ENCODE measurements at regions not wholly inside any gene's neighbourhood (a gene's known extent, or its start where the extent isn't known, plus 50 kb on each side); places are given as distances from the start of the nearest gene placed in this dataset.

DNA sequence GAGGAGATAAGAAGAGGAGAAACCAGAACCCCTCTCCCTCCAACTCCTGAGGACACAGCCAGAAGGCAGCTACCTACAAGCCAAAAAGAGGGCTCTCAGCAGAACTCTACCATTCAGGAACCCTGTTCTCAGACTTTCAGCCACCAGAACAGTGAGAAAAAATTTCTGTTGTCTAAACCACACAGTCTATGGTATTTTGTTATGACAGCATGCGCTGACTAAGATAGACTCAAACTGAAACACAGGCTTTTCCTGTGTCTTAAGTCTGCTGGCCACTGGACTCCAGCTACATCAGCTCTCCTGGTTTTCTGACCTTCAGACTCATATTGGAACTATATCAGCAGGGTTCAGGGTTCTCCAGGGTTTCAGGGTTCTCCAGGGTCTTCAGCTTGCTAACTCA is 126.5 kb upstream of the TNFSF4 start (continued):
- peak; percentile 31; the same call in 1 of the 2 replicates for TF ChIP-seq CBX5 (IDR thresholded peaks at IDR 0.05; ENCODE audit: low read depth)
- TF ChIP-seq TCF12 (IDR thresholded peaks at IDR 0.05; ENCODE audit: low read depth, low read length), result peak; percentile 43; the same call in 1 of the 2 replicates
- TF ChIP-seq CREB1 (IDR thresholded peaks at IDR 0.05; ENCODE audit: low read depth), result 0 out of 2 replicates have a peak, but pooled peaks have one; percentile 34
- TF ChIP-seq POU2F2 (IDR thresholded peaks at IDR 0.05; ENCODE audit: borderline replicate concordance, low read depth, low read length), result 0 out of 3 replicates have a peak, but pooled peaks have one; percentile 34
- TF ChIP-seq RUNX3 (IDR thresholded peaks at IDR 0.05; ENCODE audit: low read length), result peak; percentile 95
- no peak for TF ChIP-seq SMC3 (IDR thresholded peaks at IDR 0.05; ENCODE audit: borderline replicate concordance, low read length)
- TF ChIP-seq, protein P1, sequence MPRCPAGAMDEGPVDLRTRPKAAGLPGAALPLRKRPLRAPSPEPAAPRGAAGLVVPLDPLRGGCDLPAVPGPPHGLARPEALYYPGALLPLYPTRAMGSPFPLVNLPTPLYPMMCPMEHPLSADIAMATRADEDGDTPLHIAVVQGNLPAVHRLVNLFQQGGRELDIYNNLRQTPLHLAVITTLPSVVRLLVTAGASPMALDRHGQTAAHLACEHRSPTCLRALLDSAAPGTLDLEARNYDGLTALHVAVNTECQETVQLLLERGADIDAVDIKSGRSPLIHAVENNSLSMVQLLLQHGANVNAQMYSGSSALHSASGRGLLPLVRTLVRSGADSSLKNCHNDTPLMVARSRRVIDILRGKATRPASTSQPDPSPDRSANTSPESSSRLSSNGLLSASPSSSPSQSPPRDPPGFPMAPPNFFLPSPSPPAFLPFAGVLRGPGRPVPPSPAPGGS (IDR thresholded peaks at IDR 0.05; ENCODE audit: borderline replicate concordance, insufficient read depth, low read depth, low read length, poor library complexity, severe bottlenecking), result peak; percentile 54
- TF ChIP-seq BCL11A (IDR thresholded peaks at IDR 0.05; ENCODE audit: low read depth, low read length), result peak; percentile 85
- TF ChIP-seq MTA3 (IDR thresholded peaks at IDR 0.05; ENCODE audit: borderline replicate concordance, low read length), result 0 out of 2 replicates have a peak, but pooled peaks have one; percentile 58
- TF ChIP-seq TCF3 (IDR thresholded peaks at IDR 0.05; ENCODE audit: borderline replicate concordance, insufficient read depth, low read depth, low read length), result 0 out of 2 replicates have a peak, but pooled peaks have one; percentile 14
- 0 out of 2 replicates have a peak, but pooled peaks have one; percentile 25 for TF ChIP-seq MEF2A (IDR thresholded peaks at IDR 0.05; ENCODE audit: insufficient read depth, low read depth, low read length)
- peak; percentile 91 for TF ChIP-seq EED (IDR thresholded peaks at IDR 0.05; ENCODE audit: low read depth)
- TF ChIP-seq RELA (IDR thresholded peaks at IDR 0.05; ENCODE audit: borderline replicate concordance, partially characterized antibody), result no peak
- no peak for TF ChIP-seq SMARCA5 (IDR thresholded peaks at IDR 0.05)
- TF ChIP-seq, protein P2, sequence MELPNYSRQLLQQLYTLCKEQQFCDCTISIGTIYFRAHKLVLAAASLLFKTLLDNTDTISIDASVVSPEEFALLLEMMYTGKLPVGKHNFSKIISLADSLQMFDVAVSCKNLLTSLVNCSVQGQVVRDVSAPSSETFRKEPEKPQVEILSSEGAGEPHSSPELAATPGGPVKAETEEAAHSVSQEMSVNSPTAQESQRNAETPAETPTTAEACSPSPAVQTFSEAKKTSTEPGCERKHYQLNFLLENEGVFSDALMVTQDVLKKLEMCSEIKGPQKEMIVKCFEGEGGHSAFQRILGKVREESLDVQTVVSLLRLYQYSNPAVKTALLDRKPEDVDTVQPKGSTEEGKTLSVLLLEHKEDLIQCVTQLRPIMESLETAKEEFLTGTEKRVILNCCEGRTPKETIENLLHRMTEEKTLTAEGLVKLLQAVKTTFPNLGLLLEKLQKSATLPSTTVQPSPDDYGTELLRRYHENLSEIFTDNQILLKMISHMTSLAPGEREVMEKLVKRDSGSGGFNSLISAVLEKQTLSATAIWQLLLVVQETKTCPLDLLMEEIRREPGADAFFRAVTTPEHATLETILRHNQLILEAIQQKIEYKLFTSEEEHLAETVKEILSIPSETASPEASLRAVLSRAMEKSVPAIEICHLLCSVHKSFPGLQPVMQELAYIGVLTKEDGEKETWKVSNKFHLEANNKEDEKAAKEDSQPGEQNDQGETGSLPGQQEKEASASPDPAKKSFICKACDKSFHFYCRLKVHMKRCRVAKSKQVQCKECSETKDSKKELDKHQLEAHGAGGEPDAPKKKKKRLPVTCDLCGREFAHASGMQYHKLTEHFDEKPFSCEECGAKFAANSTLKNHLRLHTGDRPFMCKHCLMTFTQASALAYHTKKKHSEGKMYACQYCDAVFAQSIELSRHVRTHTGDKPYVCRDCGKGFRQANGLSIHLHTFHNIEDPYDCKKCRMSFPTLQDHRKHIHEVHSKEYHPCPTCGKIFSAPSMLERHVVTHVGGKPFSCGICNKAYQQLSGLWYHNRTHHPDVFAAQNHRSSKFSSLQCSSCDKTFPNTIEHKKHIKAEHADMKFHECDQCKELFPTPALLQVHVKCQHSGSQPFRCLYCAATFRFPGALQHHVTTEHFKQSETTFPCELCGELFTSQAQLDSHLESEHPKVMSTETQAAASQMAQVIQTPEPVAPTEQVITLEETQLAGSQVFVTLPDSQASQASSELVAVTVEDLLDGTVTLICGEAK (IDR thresholded peaks at IDR 0.05; ENCODE audit: borderline replicate concordance), result no peak

All from GM12878 (cell line).